ENCODE measurements at regions not wholly inside any gene's neighbourhood (a gene's known extent, or its start where the extent isn't known, plus 50 kb on each side); places are given as distances from the start of the nearest gene placed in this dataset.

GRCh38 chr2:221999166-221999565, 299.6 kb downstream of the PAX3 start:
- Histone ChIP-seq H3K36me3 (ENCODE audit: insufficient read depth, low read length) (no peaks in the 10 kb centered on the region), H3K27ac (ENCODE audit: low read depth, low read length, poor library complexity, severe bottlenecking) (no peak overlapping the region), H3F3A (ENCODE audit: insufficient read depth, low read length) (no peaks in the 10 kb centered on the region), H3K79me2 (ENCODE audit: insufficient read depth, low read length) (no peaks in the 10 kb centered on the region), H3K4me3 (ENCODE audit: low read depth, low read length, poor library complexity, severe bottlenecking) (no peak overlapping the region), H3K4me2 (ENCODE audit: low read length) (no peak overlapping the region), H3K27me3 (ENCODE audit: insufficient read depth, low read length) (no peaks in the 10 kb centered on the region), H3K9me2 (ENCODE audit: low read depth, low read length) (no peaks in the 10 kb centered on the region; the same call in 1 of the 2 replicates), H3K4me1 (ENCODE audit: insufficient read depth, low read length, severe bottlenecking) (no peaks in the 10 kb centered on the region), H3K9ac (ENCODE audit: low read length) (no peak overlapping the region), H2AFZ (ENCODE audit: low read length) (no peak overlapping the region), H3K9me3 (ENCODE audit: low read length) (no peaks in the 10 kb centered on the region), H4K20me1 (ENCODE audit: insufficient read depth, low read length) (no peaks in the 10 kb centered on the region)
- TF ChIP-seq, protein P1, sequence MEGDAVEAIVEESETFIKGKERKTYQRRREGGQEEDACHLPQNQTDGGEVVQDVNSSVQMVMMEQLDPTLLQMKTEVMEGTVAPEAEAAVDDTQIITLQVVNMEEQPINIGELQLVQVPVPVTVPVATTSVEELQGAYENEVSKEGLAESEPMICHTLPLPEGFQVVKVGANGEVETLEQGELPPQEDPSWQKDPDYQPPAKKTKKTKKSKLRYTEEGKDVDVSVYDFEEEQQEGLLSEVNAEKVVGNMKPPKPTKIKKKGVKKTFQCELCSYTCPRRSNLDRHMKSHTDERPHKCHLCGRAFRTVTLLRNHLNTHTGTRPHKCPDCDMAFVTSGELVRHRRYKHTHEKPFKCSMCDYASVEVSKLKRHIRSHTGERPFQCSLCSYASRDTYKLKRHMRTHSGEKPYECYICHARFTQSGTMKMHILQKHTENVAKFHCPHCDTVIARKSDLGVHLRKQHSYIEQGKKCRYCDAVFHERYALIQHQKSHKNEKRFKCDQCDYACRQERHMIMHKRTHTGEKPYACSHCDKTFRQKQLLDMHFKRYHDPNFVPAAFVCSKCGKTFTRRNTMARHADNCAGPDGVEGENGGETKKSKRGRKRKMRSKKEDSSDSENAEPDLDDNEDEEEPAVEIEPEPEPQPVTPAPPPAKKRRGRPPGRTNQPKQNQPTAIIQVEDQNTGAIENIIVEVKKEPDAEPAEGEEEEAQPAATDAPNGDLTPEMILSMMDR (IDR thresholded peaks at IDR 0.05; ENCODE audit: low read length) = no peak
- TF ChIP-seq EZH2 (IDR thresholded peaks at IDR 0.05; ENCODE audit: borderline replicate concordance, low read length) = no peak

GRCh38 chr2:221997683-221998082, 301.1 kb downstream of the PAX3 start:
- Histone ChIP-seq H3K36me3 (ENCODE audit: insufficient read depth, low read length) (no peaks in the 10 kb centered on the region), H4K20me1 (ENCODE audit: insufficient read depth, low read length) (no peaks in the 10 kb centered on the region), H3K9me2 (ENCODE audit: low read depth, low read length) (no peaks in the 10 kb centered on the region; the same call in 1 of the 2 replicates), H3F3A (ENCODE audit: insufficient read depth, low read length) (no peaks in the 10 kb centered on the region), H3K27ac (ENCODE audit: low read depth, low read length, poor library complexity, severe bottlenecking) (no peak overlapping the region), H3K4me2 (ENCODE audit: low read length) (no peak overlapping the region), H3K9ac (ENCODE audit: low read length) (no peak overlapping the region), H3K4me1 (ENCODE audit: insufficient read depth, low read length, severe bottlenecking) (no peaks in the 10 kb centered on the region), H3K4me3 (ENCODE audit: low read depth, low read length, poor library complexity, severe bottlenecking) (no peak overlapping the region), H3K27me3 (ENCODE audit: insufficient read depth, low read length) (no peaks in the 10 kb centered on the region), H3K9me3 (ENCODE audit: low read length) (no peaks in the 10 kb centered on the region), H2AFZ (ENCODE audit: low read length) (no peak overlapping the region), H3K79me2 (ENCODE audit: insufficient read depth, low read length) (no peaks in the 10 kb centered on the region)
- no peak for TF ChIP-seq EZH2 (IDR thresholded peaks at IDR 0.05; ENCODE audit: borderline replicate concordance, low read length)
- TF ChIP-seq, protein P1 (IDR thresholded peaks at IDR 0.05; ENCODE audit: low read length) = no peak

DNA sequence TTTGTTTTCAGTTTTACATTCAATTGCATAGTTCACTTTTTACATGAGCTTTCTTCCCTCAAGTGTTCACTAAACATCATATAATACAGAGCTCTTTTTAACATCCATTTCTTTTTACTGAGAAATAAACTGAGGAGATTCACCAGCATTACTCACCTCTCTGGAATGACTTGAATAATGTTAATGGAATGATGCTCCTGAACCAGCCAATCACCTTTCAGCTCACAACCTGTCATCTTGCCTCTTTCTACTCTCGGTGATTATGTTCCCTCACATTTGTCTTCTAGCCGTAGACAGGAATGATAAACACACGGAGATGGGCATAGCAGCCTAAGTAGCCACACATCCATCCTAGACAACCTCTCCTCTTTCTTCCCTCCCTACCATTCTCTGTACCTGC, 301.7 kb downstream of the PAX3 start:
- Histone ChIP-seq H4K20me1 (ENCODE audit: insufficient read depth, low read length) (no peaks in the 10 kb centered on the region), H2AFZ (ENCODE audit: low read length) (no peak overlapping the region)
- no peak for TF ChIP-seq EZH2 (IDR thresholded peaks at IDR 0.05; ENCODE audit: borderline replicate concordance, low read length)
- TF ChIP-seq, protein P1 (IDR thresholded peaks at IDR 0.05; ENCODE audit: low read length) = no peak

More for the DNA sequence above, 301.7 kb downstream of the PAX3 start:
- Histone ChIP-seq H3K4me2 (ENCODE audit: low read length) (no peak overlapping the region), H3K9me3 (ENCODE audit: low read length) (no peaks in the 10 kb centered on the region), H3K4me3 (ENCODE audit: low read depth, low read length, poor library complexity, severe bottlenecking) (no peak overlapping the region), H3K27ac (ENCODE audit: low read depth, low read length, poor library complexity, severe bottlenecking) (no peak overlapping the region), H3K9me2 (ENCODE audit: low read depth, low read length) (no peaks in the 10 kb centered on the region; the same call in 1 of the 2 replicates), H3K79me2 (ENCODE audit: insufficient read depth, low read length) (no peaks in the 10 kb centered on the region), H3F3A (ENCODE audit: insufficient read depth, low read length) (no peaks in the 10 kb centered on the region), H3K4me1 (ENCODE audit: insufficient read depth, low read length, severe bottlenecking) (no peaks in the 10 kb centered on the region), H3K36me3 (ENCODE audit: insufficient read depth, low read length) (no peaks in the 10 kb centered on the region), H3K9ac (ENCODE audit: low read length) (no peak overlapping the region), H3K27me3 (ENCODE audit: insufficient read depth, low read length) (no peaks in the 10 kb centered on the region)
